22Rv1 (cell line): ENCODE measurements at regions not wholly inside any gene's neighbourhood (a gene's known extent, or its start where the extent isn't known, plus 50 kb on each side); places are given as distances from the start of the nearest gene placed in this dataset.

Source experiments
- ZFX ChIP-seq: fragments of 450-650 bp; IDR thresholded peaks from 2 replicates; pipeline ENCODE4 v1.6.1; 2017; ENCODE audit warnings: antibody characterized with exemption, borderline replicate concordance
- TF ChIP-seq, protein P1 (sequence below): fragments of 450-650 bp; IDR thresholded peaks from 2 replicates; pipeline ENCODE4 v1.5.1; 2017; ENCODE audit warnings: mild to moderate bottlenecking

DNA sequence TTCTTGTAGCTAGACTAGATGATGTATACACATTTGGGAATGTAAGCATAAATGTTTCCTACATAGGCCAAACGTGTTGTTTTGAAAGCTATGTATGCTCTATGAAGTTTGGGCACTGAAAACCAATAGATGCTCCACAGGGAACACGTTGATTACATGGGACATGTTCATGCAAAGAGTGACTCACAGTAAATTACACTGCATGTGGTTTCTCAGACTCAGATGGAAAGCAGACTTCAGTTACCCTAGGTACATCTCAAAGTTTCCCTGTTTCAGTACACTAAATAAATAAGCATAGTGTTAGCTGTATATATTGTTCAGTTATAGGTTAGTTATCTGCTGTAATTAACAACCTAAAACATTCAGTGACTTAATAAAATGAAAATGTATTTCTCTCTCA is 301.9 kb upstream of the RUNX1 start:
- TF ChIP-seq, protein P1, sequence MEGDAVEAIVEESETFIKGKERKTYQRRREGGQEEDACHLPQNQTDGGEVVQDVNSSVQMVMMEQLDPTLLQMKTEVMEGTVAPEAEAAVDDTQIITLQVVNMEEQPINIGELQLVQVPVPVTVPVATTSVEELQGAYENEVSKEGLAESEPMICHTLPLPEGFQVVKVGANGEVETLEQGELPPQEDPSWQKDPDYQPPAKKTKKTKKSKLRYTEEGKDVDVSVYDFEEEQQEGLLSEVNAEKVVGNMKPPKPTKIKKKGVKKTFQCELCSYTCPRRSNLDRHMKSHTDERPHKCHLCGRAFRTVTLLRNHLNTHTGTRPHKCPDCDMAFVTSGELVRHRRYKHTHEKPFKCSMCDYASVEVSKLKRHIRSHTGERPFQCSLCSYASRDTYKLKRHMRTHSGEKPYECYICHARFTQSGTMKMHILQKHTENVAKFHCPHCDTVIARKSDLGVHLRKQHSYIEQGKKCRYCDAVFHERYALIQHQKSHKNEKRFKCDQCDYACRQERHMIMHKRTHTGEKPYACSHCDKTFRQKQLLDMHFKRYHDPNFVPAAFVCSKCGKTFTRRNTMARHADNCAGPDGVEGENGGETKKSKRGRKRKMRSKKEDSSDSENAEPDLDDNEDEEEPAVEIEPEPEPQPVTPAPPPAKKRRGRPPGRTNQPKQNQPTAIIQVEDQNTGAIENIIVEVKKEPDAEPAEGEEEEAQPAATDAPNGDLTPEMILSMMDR = no peak
- TF ChIP-seq ZFX = no peak
